GM12892 (cell line): ENCODE measurements at regions not wholly inside any gene's neighbourhood (a gene's known extent, or its start where the extent isn't known, plus 50 kb on each side); places are given as distances from the start of the nearest gene placed in this dataset.

Experiments
- POLR2A ChIP-seq: IDR thresholded peaks from 2 replicates; pipeline ENCODE4 v1.6.1; 2011; ENCODE audit warnings: low read depth, low read length, control low read depth
- POLR2AphosphoS5 ChIP-seq: IDR thresholded peaks from 2 replicates; pipeline ENCODE4 v1.6.1; 2011; ENCODE audit warnings: low read depth, low read length, control low read depth
- TAF1 ChIP-seq: IDR thresholded peaks from 2 replicates; pipeline ENCODE4 v1.6.1; 2011; ENCODE audit warnings: low read depth, mild to moderate bottlenecking, control low read depth, low read length, borderline replicate concordance

DNA sequence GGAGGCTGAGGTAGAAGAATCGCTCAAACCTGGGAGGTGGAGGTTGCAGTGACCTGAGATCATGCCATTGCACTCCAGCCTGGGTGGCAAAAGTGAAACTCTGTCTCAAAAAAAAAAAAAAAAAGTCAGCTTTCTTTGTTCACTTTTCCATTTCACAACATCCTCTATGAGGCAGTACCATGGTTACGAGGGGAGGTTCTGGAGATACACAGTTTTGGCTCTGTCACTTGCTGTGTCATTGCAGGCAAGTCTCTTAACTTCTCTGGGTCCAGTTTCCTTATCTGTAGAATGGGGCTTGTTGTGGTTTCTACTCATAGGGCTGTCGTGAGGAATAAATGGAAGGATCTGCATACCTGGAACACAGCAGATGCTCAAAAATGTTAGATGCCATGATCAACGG lies 75.6 kb upstream of the SLC24A4 start:
- no peak for TF ChIP-seq POLR2A
- TF ChIP-seq POLR2AphosphoS5: no peak
- TF ChIP-seq TAF1: no peak
